Loucy (cell line): ENCODE measurements at regions not wholly inside any gene's neighbourhood (a gene's known extent, or its start where the extent isn't known, plus 50 kb on each side); places are given as distances from the start of the nearest gene placed in this dataset.

Experiments used
- H2AFZ ChIP-seq: fragments of 200-600 bp; sonication (generic); 2 replicates; pipeline ENCODE4 v1.6.0; 2016; ENCODE audit warnings: antibody characterized with exemption, mild to moderate bottlenecking, low read length, moderate library complexity
- H3F3A ChIP-seq: fragments of 200-600 bp; 2 replicates; pipeline ENCODE4 v1.6.0; 2016; ENCODE audit warnings: antibody characterized with exemption, low read depth, mild to moderate bottlenecking
- H3K27me3 ChIP-seq: fragments of 200-600 bp; sonication (generic); 2 replicates; pipeline ENCODE4 v1.6.1; 2014; ENCODE audit warnings: low read length, mild to moderate bottlenecking; ENCODE audit not compliant: insufficient read depth, poor library complexity, severe bottlenecking
- H3K36me3 ChIP-seq: fragments of 200-600 bp; sonication (generic); 2 replicates; pipeline ENCODE4 v1.6.1; 2016; ENCODE audit warnings: low read length; ENCODE audit not compliant: insufficient read depth
- H3K4me1 ChIP-seq: fragments of 200-600 bp; sonication (generic); 2 replicates; pipeline ENCODE4 v1.5.1; 2014; ENCODE audit warnings: low read length, mild to moderate bottlenecking; ENCODE audit not compliant: insufficient read depth, poor library complexity, severe bottlenecking
- H3K4me2 ChIP-seq: fragments of 200-600 bp; sonication (generic); 2 replicates; pipeline ENCODE4 v1.6.0; 2014; ENCODE audit warnings: antibody characterized with exemption, low read length, low read depth, mild to moderate bottlenecking; ENCODE audit not compliant: poor library complexity, severe bottlenecking
- H3K4me3 ChIP-seq: fragments of 200-600 bp; sonication (generic); 2 replicates; pipeline ENCODE4 v1.5.1; 2014; ENCODE audit warnings: low read length, mild to moderate bottlenecking, mixed read lengths; ENCODE audit not compliant: poor library complexity, severe bottlenecking
- H3K79me2 ChIP-seq: fragments of 200-600 bp; sonication (generic); 2 replicates; pipeline ENCODE4 v1.6.1; 2014; ENCODE audit warnings: low read length; ENCODE audit not compliant: insufficient read depth
- H3K9ac ChIP-seq: fragments of 200-600 bp; sonication (generic); 2 replicates; pipeline ENCODE4 v1.6.0; 2014; ENCODE audit warnings: mild to moderate bottlenecking, low read depth, low read length, moderate library complexity; ENCODE audit not compliant: poor library complexity, severe bottlenecking
- H3K9me2 ChIP-seq: fragments of 200-600 bp; sonication (generic); replicated peaks from 2 replicates; pipeline ENCODE4 v1.6.1; 2016; ENCODE audit warnings: low read depth, low read length, mixed read lengths
- H3K9me3 ChIP-seq: fragments of 200-600 bp; sonication (generic); 2 replicates; pipeline ENCODE4 v1.6.1; 2014; ENCODE audit warnings: mild to moderate bottlenecking, antibody characterized with exemption, low read length, low read depth; ENCODE audit not compliant: insufficient read depth
- H4K20me1 ChIP-seq: fragments of 200-600 bp; sonication (generic); 2 replicates; pipeline ENCODE4 v1.6.0; 2014; ENCODE audit warnings: antibody characterized with exemption, low read length, mild to moderate bottlenecking; ENCODE audit not compliant: insufficient read depth, poor library complexity, severe bottlenecking
- CTCF ChIP-seq: fragments of 200-600 bp; sonication (generic); conservative IDR thresholded peaks from 2 replicates; pipeline ENCODE4 v1.5.1; 2014; ENCODE audit warnings: mild to moderate bottlenecking, antibody characterized with exemption, low read length
- EZH2phosphoT487 ChIP-seq: fragments of 200-600 bp; IDR thresholded peaks from 2 replicates; pipeline ENCODE4 v1.6.1; 2018; ENCODE audit warnings: antibody characterized with exemption, mild to moderate bottlenecking, moderate library complexity, borderline replicate concordance

- Histone ChIP-seq H3F3A (no peaks in the 10 kb centered on the region), H2AFZ (peak overlapping the region; percentile 62), H3K9me2 (no peaks in the 10 kb centered on the region), H3K4me1 (peaks cover 11% of the 10 kb centered on the region), H3K27me3 (no peaks in the 10 kb centered on the region), H3K79me2 (no peaks in the 10 kb centered on the region), H3K9ac (no peak overlapping the region), H4K20me1 (no peaks in the 10 kb centered on the region), H3K4me3 (no peak overlapping the region), H3K36me3 (no peaks in the 10 kb centered on the region), H3K9me3 (no peaks in the 10 kb centered on the region), H3K4me2 (no peak overlapping the region)
- TF ChIP-seq CTCF (no peak), EZH2phosphoT487 (no peak)
Measured at GRCh38 chr5:57595523-57595991, 112.9 kb upstream of the ACTBL2 start.

GRCh38 chr5:57594436-57594835 is 111.8 kb upstream of the ACTBL2 start:
- no peak overlapping the region for H3K4me3 ChIP-seq
- no peaks in the 10 kb centered on the region for H3K36me3 ChIP-seq
- H3K9me2 ChIP-seq: no peaks in the 10 kb centered on the region
- H3K9ac ChIP-seq: no peak overlapping the region
- no peaks in the 10 kb centered on the region for H3F3A ChIP-seq
- H3K27me3 ChIP-seq: no peaks in the 10 kb centered on the region
- H3K9me3 ChIP-seq: no peaks in the 10 kb centered on the region
- no peaks in the 10 kb centered on the region for H4K20me1 ChIP-seq
- H3K4me2 ChIP-seq: no peak overlapping the region
- no peak overlapping the region for H2AFZ ChIP-seq
- peaks cover 8% of the 10 kb centered on the region for H3K4me1 ChIP-seq
- TF ChIP-seq CTCF (no peak), EZH2phosphoT487 (no peak)
- H3K79me2 ChIP-seq: no peaks in the 10 kb centered on the region

GRCh38 chr5:57592236-57592635 is 109.6 kb upstream of the ACTBL2 start:
- TF ChIP-seq CTCF: no peak
- no peak for TF ChIP-seq EZH2phosphoT487

More at GRCh38 chr5:57592236-57592635, 109.6 kb upstream of the ACTBL2 start:
- no peaks in the 10 kb centered on the region for H4K20me1 ChIP-seq
- no peaks in the 10 kb centered on the region for H3K9me2 ChIP-seq
- no peaks in the 10 kb centered on the region for H3K36me3 ChIP-seq
- no peak overlapping the region for H2AFZ ChIP-seq
- peaks cover 8% of the 10 kb centered on the region for H3K4me1 ChIP-seq
- H3K4me2 ChIP-seq: no peak overlapping the region
- no peak overlapping the region for H3K4me3 ChIP-seq
- H3K9ac ChIP-seq: no peak overlapping the region
- H3F3A ChIP-seq: no peaks in the 10 kb centered on the region
- no peaks in the 10 kb centered on the region for H3K27me3 ChIP-seq
- H3K79me2 ChIP-seq: no peaks in the 10 kb centered on the region
- H3K9me3 ChIP-seq: no peaks in the 10 kb centered on the region
